Left lung (tissue), 4 donors: ENCODE measurements at regions not wholly inside any gene's neighbourhood (a gene's known extent, or its start where the extent isn't known, plus 50 kb on each side); places are given as distances from the start of the nearest gene placed in this dataset.

Experiments used
- ATAC-seq: fragments of 200-7000 bp; cut with Tn5 transposase; one replicate; pipeline ENCODE4 v1.9.1; 2020; ENCODE audit warnings: moderate library complexity
- DNase-seq, 4 donors: peaks; one replicate each; pipeline ENCODE4 v3.0.0-alpha.2; 2013 to 2020
- H3K27ac ChIP-seq, 2 donors: fragments of 200-600 bp; sonication (generic) in 1 of 2; one replicate each; pipeline versions ENCODE4 v1.5.0 to v1.8.0; 2020 to 2021
- H3K27me3 ChIP-seq, 2 donors: fragments of 200-600 bp; sonication (generic) in 1 of 2; one replicate each; pipeline versions ENCODE4 v1.5.0 to v1.8.0; 2020 to 2021
- H3K36me3 ChIP-seq, 2 donors: fragments of 200-600 bp; sonication (generic) in 1 of 2; one replicate each; pipeline versions ENCODE4 v1.5.0 to v1.8.0; 2020 to 2021
- H3K4me1 ChIP-seq, 2 donors: fragments of 200-600 bp; one replicate each; pipeline ENCODE4 v1.8.0; 2021
- H3K4me3 ChIP-seq, 2 donors: fragments of 200-600 bp; sonication (generic) in 1 of 2; one replicate each; pipeline versions ENCODE4 v1.5.0 to v1.8.0; 2020 to 2021; ENCODE audit warnings: mild to moderate bottlenecking in 1 of 2
- H3K9me3 ChIP-seq, 2 donors: fragments of 200-600 bp; sonication (generic) in 1 of 2; one replicate each; pipeline versions ENCODE4 v1.5.0 to v1.8.0; 2020 to 2021
- CTCF ChIP-seq, 2 donors: fragments of 200-600 bp; sonication (generic) in 1 of 2; IDR thresholded peaks; one replicate each; pipeline versions ENCODE4 v1.5.0 to v1.8.0; 2021; ENCODE audit warnings: antibody characterized with exemption in 2 of 2
- intact Hi-C, 2 donors: fragments of 100-400 bp; cut with DNase I; formaldehyde crosslinking; loops; one replicate each; pipeline versions ENCODE4 v1.11.2 to v1.14.2; 2022
- donor health status: DM: no; HTN: yes; CAD: no.
- donor health status: DM: no; HTN: no; CAD: no.

- no peak for ATAC-seq
- Histone ChIP-seq H3K36me3 (no peaks in the 10 kb centered on the region), H3K4me1 (no peaks in the 10 kb centered on the region), H3K9me3 (no peaks in the 10 kb centered on the region), H3K27me3 (no peaks in the 10 kb centered on the region), H3K27ac (no peak overlapping the region), H3K4me3 (no peak overlapping the region)
- DNase-seq, result no peak
- no peak for TF ChIP-seq CTCF (IDR thresholded peaks at IDR 0.05)
- intact Hi-C loops, result no loop called here
These were observed 555.9 kb downstream of the LMO4 start for GRCh38 chr1:87884581-87884980.

GRCh38 chr1:87885278-87886025, 556.8 kb downstream of the LMO4 start:
- no peaks in the 10 kb centered on the region for H3K4me1 ChIP-seq
- no peaks in the 10 kb centered on the region for H3K27me3 ChIP-seq
- H3K27ac ChIP-seq, result no peak overlapping the region
- DNase-seq (no peak), ATAC-seq (no peak)
- H3K9me3 ChIP-seq, result no peaks in the 10 kb centered on the region
- intact Hi-C loops, result no loop called here
- no peak overlapping the region for H3K4me3 ChIP-seq
- no peak for TF ChIP-seq CTCF (IDR thresholded peaks at IDR 0.05)
- no peaks in the 10 kb centered on the region for H3K36me3 ChIP-seq

GRCh38 chr1:87887100-87887499, 558.4 kb downstream of the LMO4 start:
- H3K27ac ChIP-seq, result no peak overlapping the region
- H3K9me3 ChIP-seq, result no peaks in the 10 kb centered on the region
- TF ChIP-seq CTCF (IDR thresholded peaks at IDR 0.05), result no peak
- no peaks in the 10 kb centered on the region for H3K4me1 ChIP-seq
- H3K4me3 ChIP-seq, result no peak overlapping the region
- ATAC-seq (no peak), DNase-seq (no peak)
- no peaks in the 10 kb centered on the region for H3K27me3 ChIP-seq
- no peaks in the 10 kb centered on the region for H3K36me3 ChIP-seq
- intact Hi-C loops, result no loop called here

GRCh38 chr1:87888446-87888845, 559.8 kb downstream of the LMO4 start:
- DNase-seq (no peak), ATAC-seq (no peak)
- intact Hi-C loops, result no loop called here
- Histone ChIP-seq H3K9me3 (no peaks in the 10 kb centered on the region), H3K27me3 (no peaks in the 10 kb centered on the region), H3K4me3 (no peak overlapping the region), H3K27ac (no peak overlapping the region), H3K36me3 (no peaks in the 10 kb centered on the region), H3K4me1 (no peaks in the 10 kb centered on the region)
- TF ChIP-seq CTCF (IDR thresholded peaks at IDR 0.05), result no peak

GRCh38 chr1:87894062-87894461, 565.4 kb downstream of the LMO4 start:
- H3K27ac ChIP-seq, result no peak overlapping the region
- intact Hi-C loops, result no loop called here
- no peaks in the 10 kb centered on the region for H3K4me1 ChIP-seq
- H3K4me3 ChIP-seq, result no peak overlapping the region
- no peak for ATAC-seq
- no peaks in the 10 kb centered on the region for H3K27me3 ChIP-seq
- no peaks in the 10 kb centered on the region for H3K36me3 ChIP-seq
- no peak for TF ChIP-seq CTCF (IDR thresholded peaks at IDR 0.05)
- DNase-seq, result no peak
- H3K9me3 ChIP-seq, result no peaks in the 10 kb centered on the region
